ENCODE measurements at regions not wholly inside any gene's neighbourhood (a gene's known extent, or its start where the extent isn't known, plus 50 kb on each side); places are given as distances from the start of the nearest gene placed in this dataset.

GRCh38 chr2:53087874-53088461 lies 679.6 kb upstream of the CHAC2 start:
- Mint-ChIP-seq H3K4me1 (no peaks in the 10 kb centered on the region), H3K27me3 (no peaks in the 10 kb centered on the region), H3K27ac (no peak overlapping the region), H3K36me3 (no peaks in the 10 kb centered on the region), H3K9me3 (peaks cover 5 to 24% (median 5%) of the 10 kb centered on the region in 3 donors), H3K4me3 (no peak overlapping the region)
- DNase-seq (no peak), ATAC-seq (replicated peaks in 1 of 4) (no peak)
- POLR2A ChIA-PET = no interaction called here
- H3K9me3 ChIP-seq = no peaks in the 10 kb centered on the region
- H3K4me3 ChIP-seq (ENCODE audit: control insufficient read depth in 1 of 2, extremely low read depth in 1 of 2, low read length in 1 of 2) = no peak overlapping the region
- H3K27me3 ChIP-seq (replicated peaks in 1 of 2; ENCODE audit: control insufficient read depth in 2 of 2, extremely low read depth in 1 of 2, insufficient read depth in 2 of 2, low read length in 1 of 2) = no peaks in the 10 kb centered on the region
- H3K36me3 ChIP-seq (ENCODE audit: control insufficient read depth in 2 of 2, extremely low read depth in 1 of 2, insufficient read depth in 1 of 2, low read length in 1 of 2) = no peaks in the 10 kb centered on the region
- no peak overlapping the region for H3K27ac ChIP-seq (ENCODE audit: low read length)
- H3K4me1 ChIP-seq (ENCODE audit: control insufficient read depth in 1 of 2, extremely low read depth in 1 of 2, insufficient read depth in 2 of 2, low read length in 2 of 2) = no peaks in the 10 kb centered on the region
- CTCF ChIA-PET = no interaction called here
- WGBS (ENCODE audit: insufficient coverage) = no CpG with 5 or more reads among the region's 4 CpGs

GRCh38 chr2:53087262-53087873 lies 680.2 kb upstream of the CHAC2 start:
- Histone ChIP-seq H3K27ac (ENCODE audit: low read length) (no peak overlapping the region), H3K9me3 (no peaks in the 10 kb centered on the region), H3K27me3 (replicated peaks in 1 of 2; ENCODE audit: control insufficient read depth in 2 of 2, extremely low read depth in 1 of 2, insufficient read depth in 2 of 2, low read length in 1 of 2) (no peaks in the 10 kb centered on the region), H3K4me1 (ENCODE audit: control insufficient read depth in 1 of 2, extremely low read depth in 1 of 2, insufficient read depth in 2 of 2, low read length in 2 of 2) (no peaks in the 10 kb centered on the region), H3K4me3 (ENCODE audit: control insufficient read depth in 1 of 2, extremely low read depth in 1 of 2, low read length in 1 of 2) (no peak overlapping the region), H3K36me3 (ENCODE audit: control insufficient read depth in 2 of 2, extremely low read depth in 1 of 2, insufficient read depth in 1 of 2, low read length in 1 of 2) (no peaks in the 10 kb centered on the region)
- H3K9me3 Mint-ChIP-seq = peaks cover 5 to 24% (median 6%) of the 10 kb centered on the region in 3 donors
- no CpG with 5 or more reads among the region's 1 CpG for WGBS (ENCODE audit: insufficient coverage)
- ChIA-PET POLR2A (no interaction called here), CTCF (interaction anchor here in 1 of 2 donors (0.7 kb wide), 1 partner anchor 25 kb away, joined by 3 read pairs; no protein-coding TSS in a partner anchor)
- H3K36me3 Mint-ChIP-seq = no peaks in the 10 kb centered on the region
- H3K4me1 Mint-ChIP-seq = no peaks in the 10 kb centered on the region
- no peak overlapping the region for H3K27ac Mint-ChIP-seq
- ATAC-seq (replicated peaks in 1 of 4) (no peak), DNase-seq (no peak)
- no peaks in the 10 kb centered on the region for H3K27me3 Mint-ChIP-seq
- no peak overlapping the region for H3K4me3 Mint-ChIP-seq

GRCh38 chr2:53077413-53077812 lies 690.2 kb upstream of the CHAC2 start:
- no peaks in the 10 kb centered on the region for H3K4me1 ChIP-seq (ENCODE audit: control insufficient read depth in 1 of 2, extremely low read depth in 1 of 2, insufficient read depth in 2 of 2, low read length in 2 of 2)
- no peaks in the 10 kb centered on the region for H3K4me1 Mint-ChIP-seq
- H3K9me3 Mint-ChIP-seq = peaks cover 9 to 17% (median 11%) of the 10 kb centered on the region in 3 donors
- no peak overlapping the region for H3K4me3 Mint-ChIP-seq
- ATAC-seq (replicated peaks in 1 of 4) (no peak), DNase-seq (no peak)
- no peaks in the 10 kb centered on the region for H3K36me3 Mint-ChIP-seq
- H3K9me3 ChIP-seq = no peaks in the 10 kb centered on the region
- ChIA-PET CTCF (no interaction called here), POLR2A (no interaction called here)
- no peak overlapping the region for H3K4me3 ChIP-seq (ENCODE audit: control insufficient read depth in 1 of 2, extremely low read depth in 1 of 2, low read length in 1 of 2)
- no peaks in the 10 kb centered on the region for H3K36me3 ChIP-seq (ENCODE audit: control insufficient read depth in 2 of 2, extremely low read depth in 1 of 2, insufficient read depth in 1 of 2, low read length in 1 of 2)
- no peak overlapping the region for H3K27ac Mint-ChIP-seq
- peaks cover 0 to 1% of the 10 kb centered on the region in 2 donors for H3K27me3 Mint-ChIP-seq
- H3K27me3 ChIP-seq (replicated peaks in 1 of 2; ENCODE audit: control insufficient read depth in 2 of 2, extremely low read depth in 1 of 2, insufficient read depth in 2 of 2, low read length in 1 of 2) = no peaks in the 10 kb centered on the region
- H3K27ac ChIP-seq (ENCODE audit: low read length) = no peak overlapping the region

GRCh38 chr2:53075760-53076159 lies 691.8 kb upstream of the CHAC2 start:
- H3K4me3 Mint-ChIP-seq = no peak overlapping the region
- H3K27me3 ChIP-seq (replicated peaks in 1 of 2; ENCODE audit: control insufficient read depth in 2 of 2, extremely low read depth in 1 of 2, insufficient read depth in 2 of 2, low read length in 1 of 2) = no peaks in the 10 kb centered on the region
- ChIA-PET POLR2A (no interaction called here), CTCF (no interaction called here)
- no CpG with 5 or more reads among the region's 1 CpG for WGBS (ENCODE audit: insufficient coverage)
- H3K36me3 ChIP-seq (ENCODE audit: control insufficient read depth in 2 of 2, extremely low read depth in 1 of 2, insufficient read depth in 1 of 2, low read length in 1 of 2) = no peaks in the 10 kb centered on the region
- H3K27me3 Mint-ChIP-seq = peaks cover 0 to 1% of the 10 kb centered on the region in 2 donors
- no peaks in the 10 kb centered on the region for H3K4me1 Mint-ChIP-seq
- no peak overlapping the region for H3K27ac Mint-ChIP-seq
- peaks cover 5 to 13% (median 6%) of the 10 kb centered on the region in 3 donors for H3K9me3 Mint-ChIP-seq
- no peaks in the 10 kb centered on the region for H3K9me3 ChIP-seq
- H3K36me3 Mint-ChIP-seq = no peaks in the 10 kb centered on the region
- no peaks in the 10 kb centered on the region for H3K4me1 ChIP-seq (ENCODE audit: control insufficient read depth in 1 of 2, extremely low read depth in 1 of 2, insufficient read depth in 2 of 2, low read length in 2 of 2)
- H3K27ac ChIP-seq (ENCODE audit: low read length) = no peak overlapping the region
- no peak overlapping the region for H3K4me3 ChIP-seq (ENCODE audit: control insufficient read depth in 1 of 2, extremely low read depth in 1 of 2, low read length in 1 of 2)
- ATAC-seq (replicated peaks in 1 of 4) (no peak), DNase-seq (no peak)

GRCh38 chr2:53067533-53067932 lies 700.1 kb upstream of the CHAC2 start:
- ChIA-PET POLR2A (no interaction called here), CTCF (no interaction called here)
- no peak for ATAC-seq (replicated peaks in 1 of 4)
- Histone ChIP-seq H3K27me3 (replicated peaks in 1 of 2; ENCODE audit: control insufficient read depth in 2 of 2, extremely low read depth in 1 of 2, insufficient read depth in 2 of 2, low read length in 1 of 2) (no peaks in the 10 kb centered on the region), H3K9me3 (no peaks in the 10 kb centered on the region), H3K27ac (ENCODE audit: low read length) (no peak overlapping the region), H3K4me1 (ENCODE audit: control insufficient read depth in 1 of 2, extremely low read depth in 1 of 2, insufficient read depth in 2 of 2, low read length in 2 of 2) (no peaks in the 10 kb centered on the region), H3K4me3 (ENCODE audit: control insufficient read depth in 1 of 2, extremely low read depth in 1 of 2, low read length in 1 of 2) (no peak overlapping the region), H3K36me3 (ENCODE audit: control insufficient read depth in 2 of 2, extremely low read depth in 1 of 2, insufficient read depth in 1 of 2, low read length in 1 of 2) (no peaks in the 10 kb centered on the region)
- no peak overlapping the region for H3K4me3 Mint-ChIP-seq
- no peaks in the 10 kb centered on the region for H3K4me1 Mint-ChIP-seq
- H3K27ac Mint-ChIP-seq = no peak overlapping the region
- no peaks in the 10 kb centered on the region for H3K36me3 Mint-ChIP-seq
- H3K27me3 Mint-ChIP-seq = no peaks in the 10 kb centered on the region
- no CpG with 5 or more reads among the region's 2 CpGs for WGBS (ENCODE audit: insufficient coverage)
- DNase-seq = no peak
- H3K9me3 Mint-ChIP-seq = peaks cover 0 to 6% (median 0%) of the 10 kb centered on the region in 3 donors

- DNase-seq (no peak), ATAC-seq (replicated peaks in 1 of 4) (no peak)
- WGBS (ENCODE audit: insufficient coverage) = 83% methylated on average over 1 of the region's 2 CpGs
- Histone ChIP-seq H3K27ac (ENCODE audit: low read length) (no peak overlapping the region), H3K36me3 (ENCODE audit: control insufficient read depth in 2 of 2, extremely low read depth in 1 of 2, insufficient read depth in 1 of 2, low read length in 1 of 2) (no peaks in the 10 kb centered on the region), H3K4me3 (ENCODE audit: control insufficient read depth in 1 of 2, extremely low read depth in 1 of 2, low read length in 1 of 2) (no peak overlapping the region), H3K27me3 (replicated peaks in 1 of 2; ENCODE audit: control insufficient read depth in 2 of 2, extremely low read depth in 1 of 2, insufficient read depth in 2 of 2, low read length in 1 of 2) (no peaks in the 10 kb centered on the region), H3K9me3 (no peaks in the 10 kb centered on the region), H3K4me1 (ENCODE audit: control insufficient read depth in 1 of 2, extremely low read depth in 1 of 2, insufficient read depth in 2 of 2, low read length in 2 of 2) (no peaks in the 10 kb centered on the region)
- Mint-ChIP-seq H3K9me3 (peaks cover 0 to 6% (median 0%) of the 10 kb centered on the region in 3 donors), H3K4me1 (no peaks in the 10 kb centered on the region), H3K36me3 (no peaks in the 10 kb centered on the region), H3K27me3 (no peaks in the 10 kb centered on the region), H3K27ac (no peak overlapping the region), H3K4me3 (no peak overlapping the region)
- CTCF ChIA-PET = no interaction called here
- POLR2A ChIA-PET = no interaction called here
Measured at GRCh38 chr2:53067056-53067455, 700.5 kb upstream of the CHAC2 start.

GRCh38 chr2:53064154-53064553 lies 703.5 kb upstream of the CHAC2 start:
- no peaks in the 10 kb centered on the region for H3K9me3 ChIP-seq
- CTCF ChIA-PET = no interaction called here
- no peaks in the 10 kb centered on the region for H3K36me3 ChIP-seq (ENCODE audit: control insufficient read depth in 2 of 2, extremely low read depth in 1 of 2, insufficient read depth in 1 of 2, low read length in 1 of 2)
- Mint-ChIP-seq H3K4me3 (no peak overlapping the region), H3K9me3 (peaks cover 0 to 3% (median 3%) of the 10 kb centered on the region in 3 donors), H3K27me3 (no peaks in the 10 kb centered on the region), H3K36me3 (no peaks in the 10 kb centered on the region), H3K27ac (no peak overlapping the region), H3K4me1 (no peaks in the 10 kb centered on the region)
- ATAC-seq (replicated peaks in 1 of 4) = no peak
- WGBS (ENCODE audit: insufficient coverage) = no CpG with 5 or more reads among the region's 1 CpG
- POLR2A ChIA-PET = no interaction called here
- H3K27me3 ChIP-seq (replicated peaks in 1 of 2; ENCODE audit: control insufficient read depth in 2 of 2, extremely low read depth in 1 of 2, insufficient read depth in 2 of 2, low read length in 1 of 2) = no peaks in the 10 kb centered on the region
- no peaks in the 10 kb centered on the region for H3K4me1 ChIP-seq (ENCODE audit: control insufficient read depth in 1 of 2, extremely low read depth in 1 of 2, insufficient read depth in 2 of 2, low read length in 2 of 2)
- no peak overlapping the region for H3K4me3 ChIP-seq (ENCODE audit: control insufficient read depth in 1 of 2, extremely low read depth in 1 of 2, low read length in 1 of 2)
- H3K27ac ChIP-seq (ENCODE audit: low read length) = no peak overlapping the region
- no peak for DNase-seq
